DND-41 (cell line): ENCODE measurements at regions not wholly inside any gene's neighbourhood (a gene's known extent, or its start where the extent isn't known, plus 50 kb on each side); places are given as distances from the start of the nearest gene placed in this dataset.

Experiments
- EZH2 ChIP-seq: IDR thresholded peaks from 3 replicates; pipeline ENCODE4 v1.6.1; 2012; ENCODE audit warnings: borderline replicate concordance, low read depth, mild to moderate bottlenecking, moderate library complexity, low read length, inconsistent platforms; ENCODE audit not compliant: severe bottlenecking
- TF ChIP-seq, protein P1 (sequence below): IDR thresholded peaks from 2 replicates; pipeline ENCODE4 v1.5.1; 2012; ENCODE audit warnings: borderline replicate concordance, low read length, moderate library complexity, mild to moderate bottlenecking; ENCODE audit not compliant: poor library complexity, severe bottlenecking; ENCODE audit errors: extremely low read depth

DNA sequence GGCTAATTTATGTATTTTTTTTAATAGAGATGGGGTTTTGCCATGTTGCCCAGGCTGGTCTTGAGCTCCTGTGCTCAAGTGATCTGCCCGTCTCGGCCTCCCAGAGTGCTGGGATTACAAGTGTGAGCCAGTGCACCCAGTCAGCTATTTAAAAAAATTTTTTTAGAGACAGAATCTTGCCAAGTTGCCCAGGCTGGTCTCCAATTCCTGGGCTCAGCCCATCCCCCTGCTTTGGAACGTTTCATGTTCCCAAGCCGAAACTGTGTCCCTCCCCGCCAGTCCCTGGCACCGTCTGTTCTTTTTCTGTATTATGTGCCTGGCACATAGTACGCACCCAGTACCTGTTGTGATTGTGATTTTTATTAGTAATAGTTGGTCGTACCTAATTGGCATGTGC is 63.1 kb upstream of the MGAT5 start:
- TF ChIP-seq, protein P1, sequence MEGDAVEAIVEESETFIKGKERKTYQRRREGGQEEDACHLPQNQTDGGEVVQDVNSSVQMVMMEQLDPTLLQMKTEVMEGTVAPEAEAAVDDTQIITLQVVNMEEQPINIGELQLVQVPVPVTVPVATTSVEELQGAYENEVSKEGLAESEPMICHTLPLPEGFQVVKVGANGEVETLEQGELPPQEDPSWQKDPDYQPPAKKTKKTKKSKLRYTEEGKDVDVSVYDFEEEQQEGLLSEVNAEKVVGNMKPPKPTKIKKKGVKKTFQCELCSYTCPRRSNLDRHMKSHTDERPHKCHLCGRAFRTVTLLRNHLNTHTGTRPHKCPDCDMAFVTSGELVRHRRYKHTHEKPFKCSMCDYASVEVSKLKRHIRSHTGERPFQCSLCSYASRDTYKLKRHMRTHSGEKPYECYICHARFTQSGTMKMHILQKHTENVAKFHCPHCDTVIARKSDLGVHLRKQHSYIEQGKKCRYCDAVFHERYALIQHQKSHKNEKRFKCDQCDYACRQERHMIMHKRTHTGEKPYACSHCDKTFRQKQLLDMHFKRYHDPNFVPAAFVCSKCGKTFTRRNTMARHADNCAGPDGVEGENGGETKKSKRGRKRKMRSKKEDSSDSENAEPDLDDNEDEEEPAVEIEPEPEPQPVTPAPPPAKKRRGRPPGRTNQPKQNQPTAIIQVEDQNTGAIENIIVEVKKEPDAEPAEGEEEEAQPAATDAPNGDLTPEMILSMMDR = no peak
- no peak for TF ChIP-seq EZH2
